ENCODE measurements at regions not wholly inside any gene's neighbourhood (a gene's known extent, or its start where the extent isn't known, plus 50 kb on each side); places are given as distances from the start of the nearest gene placed in this dataset.

- Histone ChIP-seq H3K27me3 (no peaks in the 10 kb centered on the region), H3K27ac (no peak overlapping the region), H3K36me3 (no peaks in the 10 kb centered on the region), H3K4me3 (replicated peaks in 1 of 3) (no peak overlapping the region), H3K9me3 (no peaks in the 10 kb centered on the region), H3K4me1 (peaks cover 0 to 8% of the 10 kb centered on the region in 2 donors)
- TF ChIP-seq POLR2A (IDR thresholded peaks at IDR 0.05) (no peak), CTCF (IDR thresholded peaks at IDR 0.05) (no peak)
- WGBS, 2 donors = 65 to 75% methylated on average over 2 of the region's 2 CpGs
- intact Hi-C loops (cut with DNase I) = no loop called here
- DNase-seq = no peak
Measured at GRCh38 chr3:117566926-117567325, 857.3 kb downstream of the TUSC7 start.

- no peaks in the 10 kb centered on the region for H3K36me3 ChIP-seq
- WGBS, 2 donors = 70 to 72% methylated on average over 3 of the region's 3 CpGs
- peaks cover 0 to 8% of the 10 kb centered on the region in 2 donors for H3K4me1 ChIP-seq
- TF ChIP-seq POLR2A (IDR thresholded peaks at IDR 0.05) (no peak), CTCF (IDR thresholded peaks at IDR 0.05) (no peak)
- H3K4me3 ChIP-seq (replicated peaks in 1 of 3) = no peak overlapping the region
- H3K27ac ChIP-seq = no peak overlapping the region
- H3K9me3 ChIP-seq = no peaks in the 10 kb centered on the region
- intact Hi-C loops (cut with DNase I) = no loop called here
- no peak for DNase-seq
- H3K27me3 ChIP-seq = no peaks in the 10 kb centered on the region
Measured at GRCh38 chr3:117567382-117567781, 857.8 kb downstream of the TUSC7 start.

DNA sequence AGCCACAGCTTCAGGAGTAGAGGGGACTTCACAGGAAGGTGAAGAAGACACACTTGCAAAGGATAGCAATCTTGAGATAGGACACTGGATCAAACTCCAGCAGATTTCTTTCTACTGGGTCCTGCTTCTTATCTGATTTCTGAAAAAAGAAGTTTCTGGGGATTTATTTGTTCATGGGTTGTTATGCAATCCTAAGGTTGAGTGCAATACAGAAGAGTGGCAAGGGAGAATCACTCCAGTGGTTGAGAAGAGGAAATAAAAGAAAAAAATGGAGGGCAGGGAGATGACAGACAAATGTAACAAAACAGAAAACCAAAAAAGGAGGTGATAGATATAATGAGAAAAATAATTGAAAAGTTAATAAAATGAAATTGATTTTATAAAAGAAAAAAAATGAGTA lies 858.3 kb downstream of the TUSC7 start:
- intact Hi-C loops (cut with DNase I) = no loop called here
- H3K4me1 ChIP-seq = peaks cover 0 to 8% of the 10 kb centered on the region in 2 donors
- H3K9me3 ChIP-seq = no peaks in the 10 kb centered on the region
- no peak for DNase-seq
- no peaks in the 10 kb centered on the region for H3K36me3 ChIP-seq
- TF ChIP-seq POLR2A (IDR thresholded peaks at IDR 0.05) (no peak), CTCF (IDR thresholded peaks at IDR 0.05) (no peak)
- H3K27me3 ChIP-seq = no peaks in the 10 kb centered on the region
- H3K27ac ChIP-seq = no peak overlapping the region
- no peak overlapping the region for H3K4me3 ChIP-seq (replicated peaks in 1 of 3)

DNA sequence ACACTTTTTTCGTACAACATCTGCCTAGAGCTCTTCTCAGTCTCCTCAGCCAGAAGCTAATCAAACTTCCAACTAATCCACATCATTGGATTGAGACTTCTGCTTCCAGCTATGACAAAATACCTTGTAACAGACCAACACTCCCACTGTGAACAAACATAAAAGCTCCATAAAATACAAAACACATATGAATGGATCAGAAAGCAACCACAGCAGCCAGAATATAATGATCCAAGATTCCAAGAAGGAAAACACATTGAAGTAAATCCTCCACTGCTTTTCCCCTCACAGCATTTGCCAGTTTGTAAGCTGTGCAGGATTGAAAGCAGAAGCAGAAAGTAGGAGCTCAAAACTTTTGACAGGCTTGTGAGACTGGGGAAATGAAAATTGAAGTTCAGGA lies 863.2 kb downstream of the TUSC7 start:
- no peak overlapping the region for H3K27ac ChIP-seq
- DNase-seq = no peak
- WGBS, 2 donors = 79 to 88% methylated on average over 1 of the region's 1 CpG
- H3K4me3 ChIP-seq (replicated peaks in 1 of 3) = no peak overlapping the region
- TF ChIP-seq CTCF (IDR thresholded peaks at IDR 0.05) = no peak
- TF ChIP-seq POLR2A (IDR thresholded peaks at IDR 0.05) = no peak
- intact Hi-C loops (cut with DNase I) = no loop called here
- H3K4me1 ChIP-seq = no peaks in the 10 kb centered on the region
- H3K36me3 ChIP-seq = no peaks in the 10 kb centered on the region
- no peaks in the 10 kb centered on the region for H3K9me3 ChIP-seq
- H3K27me3 ChIP-seq = no peaks in the 10 kb centered on the region

DNA sequence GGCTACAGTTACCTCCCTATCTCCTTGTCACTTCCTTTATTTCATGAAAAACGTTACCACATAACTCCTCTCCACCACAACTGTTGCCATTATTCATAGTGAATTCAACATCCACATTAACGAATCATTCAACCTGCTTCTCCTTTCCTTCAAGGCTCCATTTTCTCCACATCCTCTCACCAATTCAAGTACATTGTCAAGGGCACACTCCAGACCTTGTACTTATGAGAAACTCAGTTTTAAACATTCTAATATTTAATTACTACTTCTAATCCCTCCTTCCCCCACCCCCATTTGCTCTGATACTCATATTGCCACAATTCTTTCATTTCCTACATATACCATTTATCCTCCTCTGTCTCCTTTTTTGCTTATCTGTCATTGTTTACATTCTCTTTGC lies 871.2 kb downstream of the TUSC7 start:
- H3K27ac ChIP-seq = no peak overlapping the region
- H3K36me3 ChIP-seq = no peaks in the 10 kb centered on the region
- TF ChIP-seq POLR2A (IDR thresholded peaks at IDR 0.05) (no peak), CTCF (IDR thresholded peaks at IDR 0.05) (no peak)
- 43 to 51% methylated on average over 2 of the region's 2 CpGs for WGBS, 2 donors
- no peaks in the 10 kb centered on the region for H3K27me3 ChIP-seq
- H3K4me3 ChIP-seq (replicated peaks in 1 of 3) = no peak overlapping the region
- DNase-seq = no peak
- no peaks in the 10 kb centered on the region for H3K9me3 ChIP-seq
- intact Hi-C loops (cut with DNase I) = no loop called here
- no peaks in the 10 kb centered on the region for H3K4me1 ChIP-seq

All from thyroid gland (tissue), 4 donors.